ENCODE measurements at regions not wholly inside any gene's neighbourhood (a gene's known extent, or its start where the extent isn't known, plus 50 kb on each side); places are given as distances from the start of the nearest gene placed in this dataset.

DNA sequence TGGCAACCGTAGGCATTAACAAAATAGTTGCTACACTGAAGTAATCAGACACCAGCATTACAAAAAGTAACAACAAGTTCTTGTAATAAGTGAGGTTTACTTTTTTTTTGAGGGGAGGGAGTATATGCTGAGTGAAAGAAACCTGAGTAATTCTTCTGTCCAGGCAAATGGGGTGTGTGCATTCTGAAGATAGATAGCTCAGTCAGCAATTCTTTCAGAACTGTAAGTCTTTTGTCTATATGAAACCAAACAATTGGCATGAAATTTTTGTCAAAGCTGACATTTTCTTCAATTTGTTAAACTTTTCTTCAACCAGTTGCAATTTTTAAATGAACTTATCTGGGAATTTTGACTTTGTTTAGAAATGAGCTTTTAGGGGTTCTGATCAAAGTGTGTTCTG lies 208.1 kb upstream of the THSD7B start:
- no peaks in the 10 kb centered on the region for H3F3A ChIP-seq (ENCODE audit: insufficient read depth, low read length, poor library complexity, severe bottlenecking)
- no peaks in the 10 kb centered on the region for H3K36me3 ChIP-seq (ENCODE audit: insufficient read depth, low read length)
- no peak overlapping the region for H3K4me3 ChIP-seq (ENCODE audit: low read length)
- TF ChIP-seq REST (IDR thresholded peaks at IDR 0.05; ENCODE audit: borderline replicate concordance) (no peak), CTCF (IDR thresholded peaks at IDR 0.05; ENCODE audit: poor library complexity, severe bottlenecking) (no peak), MXI1 (conservative IDR thresholded peaks at IDR 0.05; ENCODE audit: poor library complexity, severe bottlenecking) (no peak), TAF1 (IDR thresholded peaks at IDR 0.05; ENCODE audit: low read depth) (no peak)
- no peaks in the 10 kb centered on the region for H3K79me2 ChIP-seq (replicated peaks; ENCODE audit: insufficient read depth, low read length)
- H3K9ac ChIP-seq (ENCODE audit: low read length), result no peak overlapping the region
- no peaks in the 10 kb centered on the region for H4K20me1 ChIP-seq (ENCODE audit: insufficient read depth)
- H3K4me2 ChIP-seq (ENCODE audit: low read length), result no peak overlapping the region
- no peaks in the 10 kb centered on the region for H3K27me3 ChIP-seq (ENCODE audit: insufficient read depth, low read depth, low read length)
- no peak overlapping the region for H2AFZ ChIP-seq (ENCODE audit: low read depth, low read length)
- no peaks in the 10 kb centered on the region for H3K9me3 ChIP-seq (ENCODE audit: low read length)
- no peaks in the 10 kb centered on the region for H3K9me2 ChIP-seq (ENCODE audit: insufficient read depth, low read length)
- H3K27ac ChIP-seq (ENCODE audit: low read length), result no peak overlapping the region

DNA sequence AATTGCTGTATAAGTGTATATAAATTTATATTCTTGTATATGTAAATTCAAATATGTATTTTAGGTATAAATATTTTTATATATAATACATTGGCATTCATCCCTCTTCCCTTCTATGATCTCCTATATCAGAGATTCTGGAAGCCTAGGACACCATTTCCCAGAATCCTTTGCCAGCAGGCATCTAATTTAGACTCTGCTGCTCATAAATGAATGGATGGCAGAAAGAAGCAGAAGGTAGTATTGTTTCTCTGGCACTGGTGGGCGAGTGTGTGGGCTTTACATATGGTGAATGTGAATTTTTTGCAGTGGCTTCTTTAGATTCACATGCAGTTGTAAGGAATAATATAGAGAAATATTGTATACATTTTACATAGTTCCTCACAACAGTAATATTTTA lies 215.2 kb upstream of the THSD7B start:
- H3F3A ChIP-seq (ENCODE audit: insufficient read depth, low read length, poor library complexity, severe bottlenecking), result no peaks in the 10 kb centered on the region
- TF ChIP-seq MXI1 (conservative IDR thresholded peaks at IDR 0.05; ENCODE audit: poor library complexity, severe bottlenecking) (no peak), RAD21 (conservative IDR thresholded peaks at IDR 0.05) (no peak), EP300 (conservative IDR thresholded peaks at IDR 0.05; ENCODE audit: poor library complexity, severe bottlenecking) (no peak), EZH2 (IDR thresholded peaks at IDR 0.05; ENCODE audit: borderline replicate concordance, insufficient read depth, low read length, poor library complexity, severe bottlenecking) (no peak), SMC3 (conservative IDR thresholded peaks at IDR 0.05; ENCODE audit: poor library complexity) (no peak), REST (IDR thresholded peaks at IDR 0.05; ENCODE audit: borderline replicate concordance) (no peak), POLR2AphosphoS5 (IDR thresholded peaks at IDR 0.05) (no peak), CTCF (IDR thresholded peaks at IDR 0.05; ENCODE audit: poor library complexity, severe bottlenecking) (no peak), TAF1 (IDR thresholded peaks at IDR 0.05; ENCODE audit: low read depth) (no peak)

More for the DNA sequence above, 215.2 kb upstream of the THSD7B start:
- Histone ChIP-seq H3K36me3 (ENCODE audit: insufficient read depth, low read length) (no peaks in the 10 kb centered on the region), H3K4me2 (ENCODE audit: low read length) (no peak overlapping the region), H3K9me3 (ENCODE audit: low read length) (no peaks in the 10 kb centered on the region), H2AFZ (ENCODE audit: low read depth, low read length) (no peak overlapping the region), H4K20me1 (ENCODE audit: insufficient read depth) (no peaks in the 10 kb centered on the region), H3K9me2 (ENCODE audit: insufficient read depth, low read length) (no peaks in the 10 kb centered on the region), H3K9ac (ENCODE audit: low read length) (no peak overlapping the region), H3K79me2 (replicated peaks; ENCODE audit: insufficient read depth, low read length) (no peaks in the 10 kb centered on the region), H3K4me3 (ENCODE audit: low read length) (no peak overlapping the region), H3K27ac (ENCODE audit: low read length) (no peak overlapping the region), H3K27me3 (ENCODE audit: insufficient read depth, low read depth, low read length) (no peaks in the 10 kb centered on the region)

All from neural cell (in vitro differentiated cells).